Suprapubic skin (tissue), 3 donors: ENCODE measurements at regions not wholly inside any gene's neighbourhood (a gene's known extent, or its start where the extent isn't known, plus 50 kb on each side); places are given as distances from the start of the nearest gene placed in this dataset.
"Not testable (repeated sequence)": the region's sequence is repeated elsewhere in the genome, so short reads cannot be mapped to it uniquely, and the experiment has no call there.

Experiments used
- POLR2A ChIP-seq, 2 donors: fragments of 450-650 bp; IDR thresholded peaks; one replicate each; pipeline ENCODE4 v1.6.1; 2017; ENCODE audit warnings: antibody characterized with exemption in 2 of 2, mild to moderate bottlenecking in 2 of 2, moderate library complexity in 2 of 2
- TF ChIP-seq, protein P1 (sequence below), 2 donors: fragments of 200-600 bp in 1 of 2; fragments of 450-650 bp in 1 of 2; sonication (generic) in 1 of 2; IDR thresholded peaks; one replicate each; pipeline ENCODE4 v1.5.1; 2016 to 2019; ENCODE audit warnings: antibody characterized with exemption in 2 of 2, mild to moderate bottlenecking in 1 of 2, moderate library complexity in 1 of 2

- not testable (repeated sequence) for TF ChIP-seq POLR2A (IDR thresholded peaks at IDR 0.05)
- TF ChIP-seq, protein P1, sequence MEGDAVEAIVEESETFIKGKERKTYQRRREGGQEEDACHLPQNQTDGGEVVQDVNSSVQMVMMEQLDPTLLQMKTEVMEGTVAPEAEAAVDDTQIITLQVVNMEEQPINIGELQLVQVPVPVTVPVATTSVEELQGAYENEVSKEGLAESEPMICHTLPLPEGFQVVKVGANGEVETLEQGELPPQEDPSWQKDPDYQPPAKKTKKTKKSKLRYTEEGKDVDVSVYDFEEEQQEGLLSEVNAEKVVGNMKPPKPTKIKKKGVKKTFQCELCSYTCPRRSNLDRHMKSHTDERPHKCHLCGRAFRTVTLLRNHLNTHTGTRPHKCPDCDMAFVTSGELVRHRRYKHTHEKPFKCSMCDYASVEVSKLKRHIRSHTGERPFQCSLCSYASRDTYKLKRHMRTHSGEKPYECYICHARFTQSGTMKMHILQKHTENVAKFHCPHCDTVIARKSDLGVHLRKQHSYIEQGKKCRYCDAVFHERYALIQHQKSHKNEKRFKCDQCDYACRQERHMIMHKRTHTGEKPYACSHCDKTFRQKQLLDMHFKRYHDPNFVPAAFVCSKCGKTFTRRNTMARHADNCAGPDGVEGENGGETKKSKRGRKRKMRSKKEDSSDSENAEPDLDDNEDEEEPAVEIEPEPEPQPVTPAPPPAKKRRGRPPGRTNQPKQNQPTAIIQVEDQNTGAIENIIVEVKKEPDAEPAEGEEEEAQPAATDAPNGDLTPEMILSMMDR (IDR thresholded peaks at IDR 0.05) = not testable (repeated sequence)
Observed at GRCh38 chr16:32937929-32938328, 256.1 kb upstream of the TP53TG3C start.
